ENCODE measurements at regions not wholly inside any gene's neighbourhood (a gene's known extent, or its start where the extent isn't known, plus 50 kb on each side); places are given as distances from the start of the nearest gene placed in this dataset.

DNA sequence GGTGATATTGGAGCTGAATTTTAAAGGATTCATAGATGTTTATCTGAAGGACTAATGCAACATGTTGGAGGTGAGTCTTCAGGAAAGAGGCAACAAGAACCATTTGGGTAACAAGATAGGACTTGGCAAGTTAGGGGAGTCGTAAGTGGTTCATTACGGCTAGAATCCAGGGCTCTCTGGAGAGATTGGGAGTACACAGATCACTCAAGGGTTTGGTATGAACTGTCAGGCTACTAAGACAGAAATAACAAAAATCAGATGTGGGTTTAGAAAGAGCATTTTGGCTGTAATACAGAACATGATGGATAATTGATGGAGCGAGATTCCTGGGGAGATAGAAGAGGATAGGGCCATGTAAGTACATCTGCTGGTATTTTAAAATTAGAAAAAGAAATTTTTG is 86.3 kb upstream of the ESR1 start:
- Histone ChIP-seq H3K27ac (ENCODE audit: low read depth, low read length) (no peak overlapping the region), H3K36me3 (ENCODE audit: control insufficient read depth, insufficient read depth, low read length) (no peaks in the 10 kb centered on the region), H3K4me3 (ENCODE audit: low read depth, low read length) (no peak overlapping the region), H3K9me3 (ENCODE audit: control insufficient read depth, insufficient read depth, low read length) (no peaks in the 10 kb centered on the region), H3K4me1 (ENCODE audit: control insufficient read depth, insufficient read depth, low read length) (no peaks in the 10 kb centered on the region), H3K27me3 (ENCODE audit: control insufficient read depth, insufficient read depth, low read length) (no peaks in the 10 kb centered on the region)
- WGBS (ENCODE audit: insufficient coverage) = 89% methylated on average over 3 of the region's 3 CpGs
- DNase-seq (ENCODE audit: low read depth in 4 of 6, low spot score in 6 of 6) = no peak

DNA sequence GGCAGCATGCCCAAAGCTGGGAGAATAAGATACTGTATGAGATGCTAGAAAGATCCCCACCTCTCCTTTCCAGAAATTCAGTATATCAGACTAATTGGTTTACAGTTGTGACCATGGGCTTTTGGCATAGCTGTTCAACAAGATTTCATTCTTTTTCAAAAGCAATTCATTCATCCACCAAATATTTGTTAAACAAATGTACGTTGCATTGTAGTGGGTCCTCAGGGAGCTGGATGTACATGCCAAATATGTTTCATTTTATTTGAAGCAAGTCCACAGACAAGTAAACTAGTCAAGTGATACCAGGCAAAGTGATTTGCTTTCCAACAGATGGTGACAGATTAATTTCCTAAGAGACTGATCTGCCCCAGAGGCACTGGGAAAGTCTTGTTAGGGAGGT is 85.8 kb upstream of the ESR1 start:
- no peak overlapping the region for H3K4me3 ChIP-seq (ENCODE audit: low read depth, low read length)
- no peaks in the 10 kb centered on the region for H3K9me3 ChIP-seq (ENCODE audit: control insufficient read depth, insufficient read depth, low read length)
- DNase-seq (ENCODE audit: low read depth in 4 of 6, low spot score in 6 of 6) = no peak
- no peaks in the 10 kb centered on the region for H3K4me1 ChIP-seq (ENCODE audit: control insufficient read depth, insufficient read depth, low read length)
- no peak overlapping the region for H3K27ac ChIP-seq (ENCODE audit: low read depth, low read length)
- no peaks in the 10 kb centered on the region for H3K27me3 ChIP-seq (ENCODE audit: control insufficient read depth, insufficient read depth, low read length)
- H3K36me3 ChIP-seq (ENCODE audit: control insufficient read depth, insufficient read depth, low read length) = no peaks in the 10 kb centered on the region
- no CpG with 5 or more reads among the region's 1 CpG for WGBS (ENCODE audit: insufficient coverage)

DNA sequence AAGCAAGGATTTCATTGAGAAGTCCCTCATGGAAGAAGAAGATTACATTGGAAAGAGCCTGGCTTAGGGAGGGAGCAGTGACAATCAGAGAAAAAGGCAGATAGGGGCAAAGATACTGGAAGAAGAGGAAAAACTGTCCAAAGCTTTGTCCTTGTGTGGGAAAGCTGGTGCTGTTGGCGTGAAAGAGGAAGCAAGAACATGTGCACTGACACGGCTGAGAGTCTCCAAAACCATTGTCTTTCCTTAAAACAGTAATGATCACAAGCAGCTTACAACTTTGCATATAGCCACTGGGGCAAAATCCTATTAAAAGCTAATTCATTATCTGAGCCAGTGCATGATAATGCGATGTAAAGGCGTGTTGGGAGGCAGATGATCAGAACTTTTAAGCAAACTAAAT is 85.1 kb upstream of the ESR1 start:
- Histone ChIP-seq H3K9me3 (ENCODE audit: control insufficient read depth, insufficient read depth, low read length) (no peaks in the 10 kb centered on the region), H3K27me3 (ENCODE audit: control insufficient read depth, insufficient read depth, low read length) (no peaks in the 10 kb centered on the region), H3K27ac (ENCODE audit: low read depth, low read length) (no peak overlapping the region), H3K36me3 (ENCODE audit: control insufficient read depth, insufficient read depth, low read length) (no peaks in the 10 kb centered on the region), H3K4me1 (ENCODE audit: control insufficient read depth, insufficient read depth, low read length) (no peaks in the 10 kb centered on the region), H3K4me3 (ENCODE audit: low read depth, low read length) (no peak overlapping the region)
- WGBS (ENCODE audit: insufficient coverage) = no CpG with 5 or more reads among the region's 4 CpGs
- no peak for DNase-seq (ENCODE audit: low read depth in 4 of 6, low spot score in 6 of 6)

DNA sequence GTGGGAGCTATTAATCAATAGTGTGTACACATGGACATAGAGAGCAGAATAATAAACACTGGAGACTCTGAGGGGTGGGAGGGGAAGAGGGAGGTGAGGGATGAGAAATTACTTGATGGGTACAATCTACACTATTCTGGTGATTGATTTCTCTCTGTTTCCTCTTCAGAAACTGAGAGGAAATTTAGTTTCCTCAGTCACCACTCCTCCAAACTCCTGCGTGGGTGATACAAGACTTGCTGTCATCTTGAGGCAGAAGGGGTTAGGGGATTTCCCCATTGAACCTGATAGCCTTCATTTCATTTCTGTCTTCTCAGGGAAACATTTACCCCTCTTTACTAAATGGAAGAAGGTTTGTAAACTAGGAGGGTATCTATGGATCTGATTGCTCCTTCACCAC is 84.3 kb upstream of the ESR1 start:
- no peak for DNase-seq (ENCODE audit: low read depth in 4 of 6, low spot score in 6 of 6)
- no peak overlapping the region for H3K4me3 ChIP-seq (ENCODE audit: low read depth, low read length)
- no peaks in the 10 kb centered on the region for H3K9me3 ChIP-seq (ENCODE audit: control insufficient read depth, insufficient read depth, low read length)
- H3K4me1 ChIP-seq (ENCODE audit: control insufficient read depth, insufficient read depth, low read length) = no peaks in the 10 kb centered on the region
- no CpG with 5 or more reads among the region's 1 CpG for WGBS (ENCODE audit: insufficient coverage)
- no peaks in the 10 kb centered on the region for H3K27me3 ChIP-seq (ENCODE audit: control insufficient read depth, insufficient read depth, low read length)
- no peaks in the 10 kb centered on the region for H3K36me3 ChIP-seq (ENCODE audit: control insufficient read depth, insufficient read depth, low read length)
- no peak overlapping the region for H3K27ac ChIP-seq (ENCODE audit: low read depth, low read length)

DNA sequence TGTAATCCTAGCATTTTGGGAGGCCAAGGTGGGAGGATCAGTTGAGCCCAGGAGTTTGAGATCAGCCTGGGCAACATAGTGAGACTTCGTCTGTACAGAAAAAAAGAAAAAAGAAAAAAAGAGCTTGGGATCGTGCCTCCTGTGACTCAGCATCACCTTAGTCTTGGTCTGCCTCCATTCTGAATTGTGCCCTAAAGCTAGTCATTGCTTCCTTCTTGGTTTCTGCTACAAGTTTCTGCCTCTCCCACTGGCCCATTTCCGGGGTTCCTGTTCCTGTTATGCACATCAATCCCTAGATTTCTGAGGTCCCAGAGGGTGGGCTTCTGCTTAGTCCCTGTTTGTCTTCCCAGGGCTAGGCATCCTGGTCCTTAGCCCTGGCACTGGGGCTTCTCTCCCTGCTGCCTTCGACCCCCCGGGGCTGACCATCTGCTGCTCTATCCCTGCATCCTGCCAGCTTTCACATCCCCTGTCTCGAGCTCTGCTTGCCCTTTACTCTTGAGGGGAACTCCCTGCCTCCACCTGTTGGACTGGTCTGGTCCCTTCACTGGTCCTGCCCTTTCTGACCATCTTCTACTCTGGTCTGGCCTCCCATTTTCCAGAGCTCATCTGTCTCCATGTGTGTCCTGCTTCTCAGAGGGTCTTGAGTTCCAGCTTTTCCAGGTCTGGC is 77.5 kb upstream of the ESR1 start:
- H3K4me3 ChIP-seq (ENCODE audit: low read depth, low read length) = no peak overlapping the region
- H3K27ac ChIP-seq (ENCODE audit: low read depth, low read length) = no peak overlapping the region
- H3K36me3 ChIP-seq (ENCODE audit: control insufficient read depth, insufficient read depth, low read length) = no peaks in the 10 kb centered on the region
- no peak for DNase-seq (ENCODE audit: low read depth in 4 of 6, low spot score in 6 of 6)
- no peaks in the 10 kb centered on the region for H3K27me3 ChIP-seq (ENCODE audit: control insufficient read depth, insufficient read depth, low read length)
- no peaks in the 10 kb centered on the region for H3K9me3 ChIP-seq (ENCODE audit: control insufficient read depth, insufficient read depth, low read length)
- 79% methylated on average over 6 of the region's 6 CpGs for WGBS (ENCODE audit: insufficient coverage)
- no peaks in the 10 kb centered on the region for H3K4me1 ChIP-seq (ENCODE audit: control insufficient read depth, insufficient read depth, low read length)

DNA sequence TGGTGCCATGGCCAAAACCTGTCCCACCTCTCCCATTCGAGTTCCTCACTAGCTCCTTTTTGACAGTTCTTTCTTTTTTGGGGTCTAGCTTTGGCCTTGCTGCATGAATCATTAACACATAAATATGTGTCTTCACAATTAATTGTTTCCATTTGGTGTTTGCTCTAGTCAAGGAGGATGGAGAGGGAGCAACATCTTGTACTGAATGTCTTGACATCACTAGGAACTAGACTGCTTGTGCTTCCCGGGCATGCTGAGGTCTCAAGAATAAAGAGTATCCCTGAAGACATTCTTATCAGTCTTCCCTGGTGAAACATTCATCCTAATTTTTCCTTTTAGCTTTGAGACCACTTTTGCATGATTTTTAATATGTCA is 77.0 kb upstream of the ESR1 start:
- H3K27me3 ChIP-seq (ENCODE audit: control insufficient read depth, insufficient read depth, low read length) = no peaks in the 10 kb centered on the region
- 100% methylated on average over 1 of the region's 2 CpGs for WGBS (ENCODE audit: insufficient coverage)
- H3K9me3 ChIP-seq (ENCODE audit: control insufficient read depth, insufficient read depth, low read length) = no peaks in the 10 kb centered on the region
- no peaks in the 10 kb centered on the region for H3K36me3 ChIP-seq (ENCODE audit: control insufficient read depth, insufficient read depth, low read length)
- no peak overlapping the region for H3K4me3 ChIP-seq (ENCODE audit: low read depth, low read length)
- no peak for DNase-seq (ENCODE audit: low read depth in 4 of 6, low spot score in 6 of 6)
- no peak overlapping the region for H3K27ac ChIP-seq (ENCODE audit: low read depth, low read length)
- no peaks in the 10 kb centered on the region for H3K4me1 ChIP-seq (ENCODE audit: control insufficient read depth, insufficient read depth, low read length)

DNA sequence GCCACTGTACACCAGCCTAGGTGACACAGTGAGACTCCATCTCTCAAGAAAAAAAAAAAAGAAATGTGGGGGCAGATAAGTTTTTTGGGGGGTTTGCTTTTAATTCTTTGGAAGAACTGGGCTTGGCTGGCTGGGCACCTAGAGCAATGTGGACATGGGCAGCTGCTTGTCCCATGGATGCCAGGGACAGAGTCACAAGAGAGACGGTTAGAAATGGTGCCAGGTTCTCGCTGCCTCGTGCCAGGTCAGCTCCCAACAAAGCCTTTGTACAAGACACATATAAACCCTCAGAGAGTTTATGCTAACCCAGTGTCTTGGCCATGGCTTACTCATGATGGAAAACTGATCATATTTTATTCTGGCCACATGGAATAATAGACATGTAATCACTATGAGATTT is 76.2 kb upstream of the ESR1 start:
- no peaks in the 10 kb centered on the region for H3K4me1 ChIP-seq (ENCODE audit: control insufficient read depth, insufficient read depth, low read length)
- no peak overlapping the region for H3K27ac ChIP-seq (ENCODE audit: low read depth, low read length)
- H3K9me3 ChIP-seq (ENCODE audit: control insufficient read depth, insufficient read depth, low read length) = no peaks in the 10 kb centered on the region
- H3K36me3 ChIP-seq (ENCODE audit: control insufficient read depth, insufficient read depth, low read length) = no peaks in the 10 kb centered on the region
- DNase-seq (ENCODE audit: low read depth in 4 of 6, low spot score in 6 of 6) = no peak
- no peak overlapping the region for H3K4me3 ChIP-seq (ENCODE audit: low read depth, low read length)
- no peaks in the 10 kb centered on the region for H3K27me3 ChIP-seq (ENCODE audit: control insufficient read depth, insufficient read depth, low read length)
- WGBS (ENCODE audit: insufficient coverage) = 100% methylated on average over 1 of the region's 3 CpGs

DNA sequence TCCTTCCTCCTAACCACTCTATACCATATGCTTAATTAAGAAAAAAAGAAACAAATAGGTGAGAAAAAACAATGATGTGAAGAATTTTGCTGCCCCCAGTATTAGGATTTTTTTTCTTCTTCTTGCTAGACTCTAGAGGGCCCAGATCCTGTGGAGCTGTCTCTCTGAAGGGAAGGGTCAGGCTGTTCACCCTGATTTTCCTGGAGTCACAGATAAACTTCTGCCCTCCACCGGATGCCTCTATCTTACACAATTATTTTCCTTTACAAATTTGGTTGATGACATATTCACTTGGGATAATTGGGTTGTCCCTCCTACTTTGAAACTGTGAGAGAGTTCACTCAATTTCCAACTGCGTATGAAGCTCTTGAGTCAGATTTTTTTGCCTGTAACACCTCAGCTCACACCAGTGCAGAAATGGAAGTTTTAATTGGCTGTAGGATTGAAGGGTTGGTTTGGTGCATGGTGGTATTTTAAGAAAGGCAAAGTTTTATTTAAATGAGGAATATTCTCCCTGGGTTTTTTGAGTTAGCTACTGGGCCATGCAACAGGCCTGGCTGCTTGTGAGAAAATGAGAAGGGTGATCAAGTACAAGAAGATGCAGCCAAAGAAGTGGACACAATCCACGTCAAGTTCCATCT is 73.7 kb upstream of the ESR1 start:
- H3K4me3 ChIP-seq (ENCODE audit: low read depth, low read length) = no peak overlapping the region
- DNase-seq (ENCODE audit: low read depth in 4 of 6, low spot score in 6 of 6) = no peak

DNA sequence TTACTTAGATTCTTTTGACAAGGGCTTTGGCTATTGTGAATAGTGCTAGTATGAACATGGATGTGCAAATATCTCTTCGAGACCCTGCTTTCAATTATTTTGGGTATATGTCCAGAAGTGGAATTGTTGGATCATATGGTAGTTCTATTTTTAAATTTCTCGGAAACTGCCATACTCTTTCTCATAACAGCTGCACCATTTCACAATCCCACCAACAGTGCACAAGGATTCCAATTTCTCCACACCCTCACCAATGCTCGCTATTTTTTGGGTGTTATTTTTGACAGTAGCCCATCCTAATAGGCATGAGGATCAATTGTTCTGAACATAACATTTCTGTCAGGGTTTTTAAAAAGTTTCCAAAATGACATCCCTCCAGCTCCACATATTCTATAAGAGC is 69.2 kb upstream of the ESR1 start:
- Histone ChIP-seq H3K36me3 (ENCODE audit: control insufficient read depth, insufficient read depth, low read length) (no peaks in the 10 kb centered on the region), H3K27ac (ENCODE audit: low read depth, low read length) (no peak overlapping the region), H3K4me3 (ENCODE audit: low read depth, low read length) (no peak overlapping the region), H3K9me3 (ENCODE audit: control insufficient read depth, insufficient read depth, low read length) (no peaks in the 10 kb centered on the region), H3K27me3 (ENCODE audit: control insufficient read depth, insufficient read depth, low read length) (no peaks in the 10 kb centered on the region), H3K4me1 (ENCODE audit: control insufficient read depth, insufficient read depth, low read length) (no peaks in the 10 kb centered on the region)
- DNase-seq (ENCODE audit: low read depth in 4 of 6, low spot score in 6 of 6) = no peak
- WGBS (ENCODE audit: insufficient coverage) = no CpG with 5 or more reads among the region's 3 CpGs

More for the DNA sequence above, 73.7 kb upstream of the ESR1 start:
- H3K4me1 ChIP-seq (ENCODE audit: control insufficient read depth, insufficient read depth, low read length) = no peaks in the 10 kb centered on the region
- no peaks in the 10 kb centered on the region for H3K36me3 ChIP-seq (ENCODE audit: control insufficient read depth, insufficient read depth, low read length)
- H3K9me3 ChIP-seq (ENCODE audit: control insufficient read depth, insufficient read depth, low read length) = no peaks in the 10 kb centered on the region
- H3K27me3 ChIP-seq (ENCODE audit: control insufficient read depth, insufficient read depth, low read length) = no peaks in the 10 kb centered on the region
- no peak overlapping the region for H3K27ac ChIP-seq (ENCODE audit: low read depth, low read length)
- 90% methylated on average over 2 of the region's 3 CpGs for WGBS (ENCODE audit: insufficient coverage)

DNA sequence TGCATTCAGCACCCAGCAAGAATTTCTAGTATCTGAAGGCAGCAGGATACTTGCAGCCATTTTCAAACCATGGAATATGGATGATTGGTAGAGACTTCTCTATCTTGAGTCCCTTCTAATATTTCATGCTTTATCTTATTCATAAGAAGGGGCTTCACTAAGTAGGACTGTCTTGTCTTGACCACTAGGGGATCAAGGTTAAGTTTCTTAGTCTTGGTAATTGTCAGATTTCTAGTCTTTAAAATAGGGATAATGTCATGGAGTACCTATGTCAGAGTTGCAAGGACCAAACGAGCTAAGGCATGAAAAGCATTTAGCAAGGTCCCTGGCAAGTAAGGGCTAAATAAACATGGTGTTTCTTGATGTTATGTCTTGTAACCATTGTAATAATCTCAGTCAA is 68.5 kb upstream of the ESR1 start:
- WGBS (ENCODE audit: insufficient coverage) = no CpG with 5 or more reads among the region's 1 CpG
- Histone ChIP-seq H3K9me3 (ENCODE audit: control insufficient read depth, insufficient read depth, low read length) (no peaks in the 10 kb centered on the region), H3K36me3 (ENCODE audit: control insufficient read depth, insufficient read depth, low read length) (no peaks in the 10 kb centered on the region), H3K27me3 (ENCODE audit: control insufficient read depth, insufficient read depth, low read length) (no peaks in the 10 kb centered on the region), H3K4me3 (ENCODE audit: low read depth, low read length) (no peak overlapping the region), H3K4me1 (ENCODE audit: control insufficient read depth, insufficient read depth, low read length) (no peaks in the 10 kb centered on the region), H3K27ac (ENCODE audit: low read depth, low read length) (no peak overlapping the region)
- no peak for DNase-seq (ENCODE audit: low read depth in 4 of 6, low spot score in 6 of 6)

Measured in spinal cord (tissue), 9 donors.